HG02884 (cell line): ENCODE measurements at regions not wholly inside any gene's neighbourhood (a gene's known extent, or its start where the extent isn't known, plus 50 kb on each side); places are given as distances from the start of the nearest gene placed in this dataset.

Experiments
- ATAC-seq: cut with Tn5 transposase; IDR thresholded peaks from one replicate; pipeline ENCODE4 v1.9.1; 2021; ENCODE audit warnings: mild to moderate bottlenecking, moderate library complexity; ENCODE audit not compliant: unreplicated experiment

DNA sequence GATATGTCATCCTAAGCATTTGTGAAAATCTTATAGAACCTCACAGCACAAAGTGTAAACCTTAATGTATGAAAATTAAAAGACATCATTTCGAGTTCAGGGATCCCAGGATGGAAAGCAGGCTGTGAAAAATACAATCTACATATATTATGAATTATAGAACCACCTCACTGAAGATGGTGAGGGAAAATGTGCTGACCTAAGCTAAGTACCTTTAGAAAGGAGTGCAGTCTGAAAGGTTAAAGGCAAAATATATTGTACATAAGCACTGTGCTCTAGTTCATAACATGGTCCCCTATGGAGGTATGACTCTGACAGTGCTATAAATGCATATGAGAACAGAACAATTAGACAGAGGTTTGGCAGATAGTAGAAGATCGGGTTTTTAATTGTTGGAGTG is 368.6 kb downstream of the TMA16 start:
- ATAC-seq = no peak

DNA sequence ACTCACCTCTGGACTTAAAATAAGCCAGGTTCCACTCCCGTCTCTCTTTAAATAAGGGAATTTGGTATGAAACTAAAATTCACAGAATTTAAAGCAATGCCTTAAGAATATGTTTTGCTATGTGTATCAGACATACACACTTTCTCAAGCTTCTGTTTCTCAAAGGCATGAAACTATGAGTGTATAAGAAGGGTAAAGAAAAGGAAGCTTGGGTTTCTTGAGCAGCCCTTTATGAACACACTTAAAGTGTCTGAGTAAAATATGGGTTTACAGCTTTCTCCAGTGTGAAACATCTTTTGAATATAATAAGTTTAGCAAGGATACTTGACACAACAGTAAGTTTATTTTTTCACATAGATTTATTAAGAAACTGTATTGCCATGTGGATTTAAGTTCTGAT is 370.5 kb downstream of the TMA16 start:
- no peak for ATAC-seq

DNA sequence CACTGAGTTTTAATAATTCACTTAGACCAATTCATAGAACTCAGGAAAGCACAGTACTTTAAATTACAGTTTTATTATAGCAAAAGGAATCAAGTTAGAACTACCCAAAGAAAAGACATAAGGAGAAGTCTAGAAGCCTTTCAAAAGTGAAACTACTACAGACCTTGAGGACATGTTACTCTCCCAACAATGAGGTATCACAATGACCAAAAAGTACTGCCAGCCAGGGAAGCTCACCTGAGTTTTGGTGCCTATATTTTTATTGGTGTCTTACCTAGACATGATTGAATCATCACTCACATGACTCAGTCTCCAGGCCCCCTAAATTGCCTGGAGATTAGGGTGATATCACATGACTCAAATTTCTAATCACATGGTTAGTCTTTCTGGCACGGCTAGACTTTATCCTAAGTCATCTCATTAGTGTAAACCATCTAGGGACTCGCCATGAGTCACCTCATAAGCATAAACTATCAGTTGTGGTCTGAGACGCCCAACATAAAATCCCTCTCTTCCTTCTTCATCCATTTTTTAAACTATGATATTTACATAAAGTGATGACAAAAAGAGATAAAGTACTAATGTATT is 372.3 kb downstream of the TMA16 start:
- ATAC-seq = peak; percentile 83

DNA sequence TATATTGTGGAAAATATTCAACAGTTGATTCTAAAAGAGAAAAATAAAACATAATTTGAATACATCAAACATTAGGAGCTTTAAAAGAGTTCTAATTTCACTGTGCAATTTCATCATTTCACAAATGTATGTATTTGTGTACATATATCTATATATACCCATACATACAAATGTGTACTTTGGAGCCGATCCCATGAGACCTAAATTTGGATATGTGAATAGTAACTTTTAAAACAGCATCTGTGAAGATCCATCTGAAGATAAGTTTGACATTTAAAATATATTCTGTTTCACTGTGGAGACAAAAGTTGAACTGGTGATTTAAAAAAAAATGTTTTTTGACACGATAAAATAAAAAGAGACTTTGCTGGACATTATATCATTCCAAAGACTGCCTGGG is 374.0 kb downstream of the TMA16 start:
- ATAC-seq = no peak

DNA sequence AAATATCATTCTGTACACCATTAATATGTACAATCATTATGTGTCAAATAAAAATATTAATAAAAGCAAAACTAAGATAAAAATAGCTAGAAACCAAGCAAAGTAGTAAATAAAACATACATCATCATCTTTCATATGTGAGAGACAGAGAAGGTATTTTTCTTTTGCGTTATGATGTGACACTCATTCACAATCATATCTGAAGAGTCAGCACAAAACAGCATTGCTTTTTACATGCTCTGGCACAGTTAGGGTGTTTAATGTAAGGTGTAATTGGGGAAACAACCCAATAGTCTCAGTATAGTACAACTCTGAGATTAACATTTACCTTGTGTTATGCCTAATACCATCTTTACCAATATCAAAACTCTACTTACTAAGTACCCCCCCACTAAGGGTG is 376.6 kb downstream of the TMA16 start:
- no peak for ATAC-seq

DNA sequence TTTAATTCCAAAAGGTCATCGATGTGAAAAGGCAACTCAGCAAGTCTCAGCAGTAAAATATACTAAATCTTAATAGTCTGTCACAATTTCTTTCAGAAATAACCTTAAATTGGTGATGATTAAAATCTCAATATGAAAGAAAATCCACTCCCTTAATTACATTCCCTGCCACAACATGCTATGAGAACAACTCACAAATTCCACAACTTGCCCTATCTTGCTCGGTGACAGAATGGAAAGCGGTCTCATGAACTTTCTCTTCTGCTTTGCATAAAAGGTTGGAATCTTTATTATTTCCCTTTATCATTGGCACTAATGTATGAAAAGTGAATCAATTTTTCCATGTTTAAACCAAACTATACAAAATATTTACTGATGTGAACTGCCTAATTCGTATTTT is 380.8 kb downstream of the TMA16 start:
- no peak for ATAC-seq

DNA sequence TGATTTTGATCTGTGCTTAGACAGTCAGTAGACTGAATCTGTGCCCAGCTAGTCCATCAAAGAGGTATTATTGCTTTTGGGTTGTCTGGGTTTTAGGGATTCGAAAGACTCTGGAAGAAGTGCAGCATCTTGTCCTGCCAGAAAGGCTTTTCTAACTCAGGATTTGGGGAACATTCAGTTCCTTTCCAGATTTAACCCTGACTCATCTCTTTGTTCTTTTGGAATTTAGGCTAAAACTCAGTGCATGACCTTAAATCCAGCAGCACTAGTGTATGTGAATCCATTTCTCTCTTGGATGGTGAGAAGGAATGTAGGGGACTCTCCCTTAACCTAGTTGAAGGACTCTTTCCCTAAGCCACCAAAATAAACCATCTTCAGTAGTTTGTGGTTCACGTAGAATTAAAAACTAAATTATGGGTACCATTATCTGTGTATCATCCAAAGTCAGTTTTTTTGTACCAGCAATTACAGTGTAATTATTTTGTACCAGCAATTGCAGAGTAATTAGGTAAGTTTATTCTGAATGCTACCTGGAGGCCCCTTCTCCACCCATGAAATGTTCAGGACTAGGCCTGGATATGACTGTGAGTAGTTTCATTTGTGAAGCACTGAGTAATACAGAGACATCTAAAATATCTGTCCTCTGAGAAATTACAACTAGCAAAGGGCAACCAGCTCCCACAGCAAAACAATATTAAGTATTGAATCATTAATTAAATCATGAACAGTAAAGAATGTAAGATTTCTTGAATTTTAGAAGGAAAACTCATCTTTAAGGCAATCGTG is 384.0 kb downstream of the TMA16 start:
- ATAC-seq = peak; percentile 92

DNA sequence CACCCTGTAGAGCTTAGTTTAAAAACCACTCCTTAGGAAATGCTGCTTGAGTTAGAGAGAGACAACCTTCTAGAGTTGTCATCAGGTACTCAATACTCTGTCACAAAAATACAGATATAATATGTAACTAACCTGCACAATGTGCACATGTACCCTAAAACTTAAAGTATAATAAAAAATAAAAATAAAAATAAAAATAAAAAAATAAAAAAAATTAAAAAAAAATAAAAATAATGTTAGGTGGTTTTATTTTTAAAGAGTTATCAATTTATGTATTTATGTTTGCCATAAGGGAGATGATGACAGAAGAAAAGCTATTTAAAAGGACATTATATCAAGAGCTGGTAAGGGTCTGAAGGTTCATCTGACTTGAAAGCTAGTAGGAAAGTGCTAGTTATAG is 397.9 kb downstream of the TMA16 start:
- no peak for ATAC-seq

DNA sequence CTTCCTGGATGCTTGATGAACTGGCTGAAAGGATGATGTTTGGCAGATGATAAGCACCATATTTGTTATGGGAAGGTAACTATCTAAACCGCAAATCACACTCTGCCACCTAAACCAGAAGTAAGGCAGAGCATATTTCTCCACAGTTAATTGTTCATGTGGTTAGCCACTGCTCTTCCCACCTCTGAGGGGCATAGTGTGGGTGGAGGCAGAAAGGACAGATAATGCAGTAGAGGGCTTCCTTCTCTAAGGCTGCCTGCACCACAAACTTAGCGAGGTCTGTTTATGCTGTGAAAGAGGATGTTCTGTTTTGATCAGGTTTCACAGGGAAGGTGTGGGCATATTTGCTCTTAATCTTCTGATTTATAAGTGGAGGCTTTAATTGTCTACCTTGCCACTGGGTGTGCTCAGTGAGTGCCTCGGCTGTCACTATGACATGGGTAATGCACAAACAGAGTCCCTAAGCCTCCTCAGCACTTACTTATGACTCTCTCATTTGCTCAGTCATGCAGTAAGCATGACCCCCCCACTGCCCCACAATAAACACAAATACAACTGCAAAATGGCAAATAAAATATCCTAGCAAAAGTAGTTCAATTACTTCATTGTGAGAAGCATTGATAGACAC is 401.0 kb downstream of the TMA16 start:
- no peak for ATAC-seq

DNA sequence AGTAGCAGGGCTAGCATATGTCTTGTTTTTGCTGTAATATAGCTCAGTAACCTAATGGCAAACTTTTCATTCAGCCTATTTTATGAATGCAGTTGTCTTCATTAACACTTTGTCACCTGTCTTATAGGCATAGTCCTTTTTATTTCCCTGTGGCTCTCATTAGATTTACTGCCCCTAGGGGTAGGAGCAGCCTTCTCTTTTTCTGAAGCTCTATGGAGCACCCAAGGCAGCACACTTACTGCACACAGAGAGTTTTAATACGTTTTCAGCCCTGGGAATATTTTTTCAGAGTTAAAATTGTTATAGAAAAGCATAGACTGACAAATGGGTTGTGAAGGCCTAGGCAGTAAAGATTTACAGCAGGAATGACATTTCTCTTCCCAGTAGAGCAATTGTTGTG is 406.8 kb downstream of the TMA16 start:
- no peak for ATAC-seq

DNA sequence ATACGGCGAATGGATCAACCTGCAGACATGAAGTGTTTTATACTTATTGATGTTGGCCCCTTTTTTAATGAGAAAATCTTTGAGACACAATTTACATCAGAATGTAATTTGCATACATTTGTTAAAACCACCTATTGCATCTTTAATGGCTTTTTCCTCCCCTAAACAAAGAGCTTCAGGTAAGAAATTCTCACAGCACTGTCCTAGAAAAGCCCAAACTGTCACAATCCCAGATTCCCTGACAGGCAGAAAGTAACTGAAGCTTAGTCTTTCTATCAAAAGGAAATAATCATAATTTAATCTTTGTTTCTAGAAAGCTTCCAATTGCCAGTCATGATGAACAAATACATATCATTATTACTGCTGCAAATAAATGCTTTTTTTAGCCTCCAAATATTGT is 407.9 kb downstream of the TMA16 start:
- ATAC-seq = no peak

DNA sequence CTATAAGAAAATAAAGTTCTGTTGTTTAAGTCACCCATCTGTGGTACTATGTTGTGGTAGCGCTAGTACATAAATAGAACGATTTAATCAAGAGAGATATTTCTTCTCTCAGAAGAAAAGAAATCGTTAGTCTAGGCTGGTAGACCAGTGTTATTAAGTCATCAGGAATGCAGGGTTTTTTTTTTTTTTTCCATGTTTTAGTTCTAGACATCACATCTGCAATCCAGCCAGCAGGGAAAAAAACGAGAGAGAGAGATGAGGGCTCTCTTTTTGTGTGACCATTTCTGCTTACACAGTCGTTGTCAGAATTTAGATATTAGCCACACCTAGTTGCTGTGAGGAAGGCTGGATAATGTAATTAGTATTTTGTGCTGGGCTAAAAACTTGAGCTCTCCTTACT is 417.4 kb downstream of the TMA16 start:
- no peak for ATAC-seq

DNA sequence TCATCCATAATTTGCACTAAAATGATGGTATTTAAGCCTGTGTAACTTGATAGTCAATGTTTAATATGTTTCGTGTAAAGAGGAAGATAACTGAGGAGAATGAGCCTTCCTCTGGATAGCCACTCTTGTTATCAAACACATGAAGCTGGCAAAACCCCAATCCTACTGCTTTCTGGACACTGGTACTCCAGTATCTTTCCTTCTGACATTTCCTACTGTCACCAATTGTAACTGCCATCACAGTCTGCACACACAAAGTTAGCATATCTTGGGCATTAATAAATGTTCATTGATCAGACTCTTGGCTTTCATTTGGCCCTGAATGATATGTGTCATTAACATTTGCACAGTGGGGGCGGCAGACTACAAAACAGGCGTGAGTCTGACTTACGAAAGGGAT is 419.1 kb downstream of the TMA16 start:
- no peak for ATAC-seq

DNA sequence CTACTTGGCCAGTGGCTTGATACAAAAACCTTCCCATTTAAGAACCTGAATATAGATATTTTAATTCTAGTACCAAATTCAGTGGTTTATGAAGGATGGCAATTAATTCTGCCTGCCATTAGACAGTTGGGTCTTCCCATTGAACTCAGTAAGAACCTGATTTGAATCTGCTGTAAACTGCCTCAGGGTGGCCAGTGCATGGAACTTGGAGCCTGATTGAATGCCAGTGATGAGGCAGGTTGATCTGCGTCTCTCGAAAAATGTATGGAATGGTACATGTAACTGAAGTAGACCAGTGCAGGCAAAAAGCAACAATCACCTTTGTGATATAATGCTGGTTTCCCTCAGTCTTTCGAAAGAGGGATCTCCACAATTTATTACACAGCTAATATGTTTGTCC is 421.4 kb downstream of the TMA16 start:
- ATAC-seq = no peak

DNA sequence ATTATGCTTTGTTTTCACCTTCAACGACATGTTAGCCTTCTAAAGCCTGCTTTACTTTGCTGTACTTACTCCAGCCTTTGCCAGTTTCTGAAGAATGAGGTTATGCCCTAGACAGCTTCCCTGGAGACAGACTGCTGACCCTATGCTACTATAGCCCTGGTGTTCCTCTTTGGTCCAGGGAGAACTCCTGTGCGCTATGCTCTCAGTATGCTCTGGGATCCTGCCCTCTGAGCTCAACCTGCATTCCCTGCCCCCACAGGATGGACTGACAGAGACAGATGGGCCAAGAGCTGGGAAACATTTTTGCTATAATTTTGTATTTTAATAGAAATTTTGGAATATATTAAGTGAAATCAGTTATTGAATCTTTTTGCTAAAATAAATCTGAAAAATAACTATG is 425.9 kb downstream of the TMA16 start:
- ATAC-seq = no peak

DNA sequence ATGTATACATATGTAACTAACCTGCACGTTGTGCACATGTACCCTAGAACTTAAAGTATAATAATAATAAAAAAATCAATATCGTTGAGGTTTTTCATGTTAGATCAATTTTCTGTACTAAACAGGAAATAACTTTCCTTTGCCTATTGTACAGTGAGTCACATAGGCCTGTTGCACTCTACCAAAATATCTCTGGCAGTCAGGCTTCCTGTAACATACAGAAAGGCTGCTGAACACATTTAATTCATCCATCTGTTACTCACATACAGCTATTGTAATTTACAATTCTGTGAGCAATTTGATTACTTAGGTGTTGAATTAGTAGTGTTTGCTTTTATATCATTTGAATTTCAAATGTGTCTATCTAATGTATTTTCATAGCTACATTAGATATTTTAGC is 427.8 kb downstream of the TMA16 start:
- ATAC-seq = no peak

DNA sequence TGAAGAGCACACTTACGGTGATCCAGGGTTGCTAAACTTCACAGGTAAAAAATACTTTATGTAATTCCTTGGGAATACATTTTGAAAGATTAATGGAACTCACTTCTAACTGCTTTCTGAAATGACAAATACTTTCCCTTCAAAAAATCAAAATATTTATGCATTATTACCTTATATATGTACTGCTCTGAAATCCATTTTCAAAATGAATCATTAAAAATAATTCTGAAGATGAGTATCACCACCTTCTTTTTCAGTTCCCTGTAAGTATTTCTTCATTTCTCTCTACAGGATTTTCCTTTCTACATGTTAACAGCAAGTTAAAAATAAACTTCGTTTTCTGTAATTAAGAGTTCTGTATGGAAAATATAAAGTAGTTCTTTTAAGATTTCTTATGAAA is 428.6 kb downstream of the TMA16 start:
- ATAC-seq = peak; percentile 56

DNA sequence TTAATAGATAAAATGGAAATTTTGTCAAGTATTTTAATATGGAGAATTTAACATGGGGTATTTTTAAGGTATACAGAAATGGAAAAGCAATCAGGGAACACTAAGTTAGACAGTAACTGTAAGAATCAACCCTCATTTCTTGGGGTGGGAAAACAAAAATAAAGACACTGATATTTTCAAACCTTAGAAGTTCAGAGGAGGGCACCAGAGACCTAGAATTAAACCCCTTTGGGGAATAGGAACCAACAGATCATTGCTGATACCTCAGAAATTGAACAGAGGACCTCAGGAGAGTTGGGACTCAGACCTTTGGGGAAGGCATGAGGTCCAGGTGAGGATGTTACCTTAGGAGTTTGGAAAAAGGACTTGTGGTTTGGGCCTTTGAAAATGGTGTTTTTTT is 435.6 kb downstream of the TMA16 start:
- no peak for ATAC-seq

DNA sequence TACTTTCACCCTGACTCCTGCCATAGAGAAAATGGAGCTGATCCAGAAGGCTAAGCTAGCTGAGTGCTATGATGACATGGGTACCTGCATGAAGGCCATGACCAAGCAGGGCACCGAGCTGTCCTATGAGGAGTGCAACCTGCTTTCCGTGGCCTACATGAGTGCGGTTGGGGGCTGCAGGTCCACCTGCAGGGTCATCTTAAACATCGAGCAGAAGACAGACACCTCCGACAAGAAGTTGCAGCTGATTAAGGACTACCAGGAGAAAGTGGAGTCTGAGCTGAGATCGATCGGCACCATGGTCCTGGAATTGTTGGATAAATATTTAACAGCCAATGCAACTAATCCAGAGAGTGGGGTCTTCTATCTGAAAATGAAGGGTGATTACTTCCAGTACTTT is 438.0 kb downstream of the TMA16 start:
- ATAC-seq = no peak

DNA sequence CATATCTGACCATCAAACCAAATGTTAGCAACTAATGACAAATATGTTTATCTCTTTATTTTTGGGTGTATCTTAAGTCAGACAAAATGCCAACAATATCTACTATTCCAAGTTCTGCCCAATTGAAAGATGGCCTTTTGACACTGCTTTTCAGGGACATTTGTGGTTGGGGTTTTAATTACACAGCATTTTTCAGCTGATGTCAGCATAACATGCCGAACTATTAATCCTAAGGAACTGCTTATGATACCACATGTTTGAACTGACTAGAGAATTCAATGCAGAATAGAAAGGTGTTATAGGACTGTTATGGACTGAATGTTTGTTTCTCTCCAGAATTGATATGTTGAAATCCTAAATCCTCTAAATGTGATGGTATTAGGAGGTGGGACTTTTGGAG is 445.1 kb downstream of the TMA16 start:
- ATAC-seq = no peak

DNA sequence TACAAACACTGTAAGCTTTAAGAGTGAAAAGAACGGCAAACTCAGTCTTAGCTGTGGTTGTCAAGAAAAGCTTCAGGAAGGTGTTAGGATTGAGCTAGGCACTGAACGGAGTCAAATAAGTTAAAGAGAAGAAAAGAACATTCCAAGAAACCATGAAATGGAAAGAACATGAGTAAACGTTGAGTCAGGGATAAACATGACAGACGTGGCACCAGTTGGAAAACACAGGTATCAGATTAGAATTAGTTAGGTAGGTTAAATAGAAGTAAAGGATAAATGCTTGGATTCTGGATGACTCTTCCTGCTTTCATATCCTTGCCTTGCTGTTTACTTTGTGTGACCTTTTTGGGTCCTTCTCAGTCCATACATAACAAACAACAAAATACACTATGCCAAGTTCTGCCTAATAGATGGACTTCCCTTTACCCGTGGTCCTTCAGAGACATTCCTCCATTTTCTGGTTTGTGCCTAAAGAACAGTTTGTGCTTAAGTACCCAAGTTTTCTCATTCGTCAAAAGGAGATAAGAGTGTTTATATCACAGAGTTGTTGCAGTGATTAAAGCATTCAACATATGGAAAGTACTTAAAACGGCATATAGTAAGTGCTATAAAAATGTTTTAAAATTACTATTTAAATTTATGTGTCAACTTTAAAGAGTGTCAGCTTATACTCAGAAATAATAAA is 446.9 kb downstream of the TMA16 start:
- no peak for ATAC-seq

DNA sequence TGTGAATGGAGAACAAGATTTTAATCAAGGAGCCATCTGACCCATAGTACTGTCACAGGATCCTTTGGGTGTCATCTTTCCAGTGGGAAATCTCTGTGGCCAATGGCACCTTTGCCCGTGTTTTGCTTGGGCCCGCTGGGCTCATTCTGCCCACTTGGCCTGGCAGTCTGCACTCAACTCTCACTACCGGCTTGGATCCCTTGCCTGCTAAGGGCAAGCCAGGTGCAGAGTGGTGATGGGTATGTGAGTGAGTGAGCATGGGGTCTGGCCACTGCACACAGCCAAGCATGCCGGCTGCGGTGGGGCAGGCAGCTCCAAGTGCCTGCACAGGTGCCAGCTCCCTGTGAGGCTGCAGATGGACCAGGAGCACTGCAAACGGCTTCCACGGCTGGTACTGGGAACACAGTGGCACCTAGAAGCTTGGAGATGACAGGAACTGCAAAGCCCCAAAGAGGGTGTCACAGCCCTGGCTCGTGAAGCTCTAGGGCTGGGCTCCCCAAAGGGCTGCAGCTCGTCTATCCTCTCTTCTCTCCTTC is 454.5 kb downstream of the TMA16 start:
- ATAC-seq = no peak
